AG10803 (cell line): ENCODE measurements at regions not wholly inside any gene's neighbourhood (a gene's known extent, or its start where the extent isn't known, plus 50 kb on each side); places are given as distances from the start of the nearest gene placed in this dataset.

Experiments used
- DNase-seq: peaks from one replicate; pipeline ENCODE4 v3.0.0; 2010; ENCODE audit warnings: low read depth
- H3K4me3 ChIP-seq: 2 replicates; pipeline ENCODE4 v1.5.1; 2011; ENCODE audit warnings: mild to moderate bottlenecking, low read length, control low read depth
- TF ChIP-seq, protein P1 (sequence below): conservative IDR thresholded peaks from 2 replicates; pipeline ENCODE4 v1.5.1; 2011; ENCODE audit warnings: mild to moderate bottlenecking, low read length, control low read depth, inconsistent platforms

DNA sequence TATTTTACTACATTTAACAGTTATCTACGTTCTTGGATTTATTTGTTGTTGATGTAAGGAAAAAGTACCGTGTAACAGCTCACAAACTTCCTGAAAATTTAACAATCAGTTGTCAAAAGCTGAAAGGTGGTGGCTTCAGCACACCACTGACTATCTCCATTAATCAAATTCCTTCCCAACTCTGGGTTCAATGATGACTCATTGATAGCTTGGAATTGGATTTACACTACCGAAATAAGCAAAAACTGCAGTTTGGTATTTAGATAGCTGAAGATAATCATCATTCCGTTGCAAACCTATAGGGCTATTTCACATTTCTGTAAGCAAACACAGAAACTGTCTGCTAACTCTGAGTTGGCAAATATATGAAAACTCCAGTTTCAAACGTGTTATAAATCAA, 322.3 kb upstream of the TFPI start:
- DNase-seq, result no peak
- TF ChIP-seq, protein P1, sequence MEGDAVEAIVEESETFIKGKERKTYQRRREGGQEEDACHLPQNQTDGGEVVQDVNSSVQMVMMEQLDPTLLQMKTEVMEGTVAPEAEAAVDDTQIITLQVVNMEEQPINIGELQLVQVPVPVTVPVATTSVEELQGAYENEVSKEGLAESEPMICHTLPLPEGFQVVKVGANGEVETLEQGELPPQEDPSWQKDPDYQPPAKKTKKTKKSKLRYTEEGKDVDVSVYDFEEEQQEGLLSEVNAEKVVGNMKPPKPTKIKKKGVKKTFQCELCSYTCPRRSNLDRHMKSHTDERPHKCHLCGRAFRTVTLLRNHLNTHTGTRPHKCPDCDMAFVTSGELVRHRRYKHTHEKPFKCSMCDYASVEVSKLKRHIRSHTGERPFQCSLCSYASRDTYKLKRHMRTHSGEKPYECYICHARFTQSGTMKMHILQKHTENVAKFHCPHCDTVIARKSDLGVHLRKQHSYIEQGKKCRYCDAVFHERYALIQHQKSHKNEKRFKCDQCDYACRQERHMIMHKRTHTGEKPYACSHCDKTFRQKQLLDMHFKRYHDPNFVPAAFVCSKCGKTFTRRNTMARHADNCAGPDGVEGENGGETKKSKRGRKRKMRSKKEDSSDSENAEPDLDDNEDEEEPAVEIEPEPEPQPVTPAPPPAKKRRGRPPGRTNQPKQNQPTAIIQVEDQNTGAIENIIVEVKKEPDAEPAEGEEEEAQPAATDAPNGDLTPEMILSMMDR, result no peak
- no peak overlapping the region for H3K4me3 ChIP-seq

- no peak for DNase-seq
- H3K4me3 ChIP-seq, result no peak overlapping the region
- TF ChIP-seq, protein P1, result no peak
Observed at GRCh38 chr2:187877391-187877790, 323.2 kb upstream of the TFPI start.

DNA sequence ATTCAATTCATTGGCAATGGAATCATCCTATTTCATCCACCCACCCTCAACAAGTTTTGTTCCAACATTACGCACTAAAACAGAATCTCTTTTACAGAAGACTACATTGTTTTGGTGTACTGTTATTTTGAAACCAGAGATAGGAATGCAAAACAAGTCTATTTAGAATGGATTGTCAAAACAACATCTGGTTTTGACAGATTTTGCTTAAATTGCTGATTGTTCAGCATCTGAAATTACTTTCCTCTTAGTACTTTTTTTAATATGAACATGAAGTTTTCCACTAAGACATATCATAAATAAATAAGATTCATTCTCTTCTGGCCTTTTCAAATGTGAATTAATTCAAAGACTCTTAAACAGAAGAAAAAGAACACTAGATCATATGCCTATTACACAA, 323.9 kb upstream of the TFPI start:
- no peak overlapping the region for H3K4me3 ChIP-seq
- peak; percentile 9 for DNase-seq

GRCh38 chr2:187879491-187879890, 325.3 kb upstream of the TFPI start:
- DNase-seq, result no peak
- TF ChIP-seq, protein P1, result no peak
- H3K4me3 ChIP-seq, result no peak overlapping the region

More for the DNA sequence above, 323.9 kb upstream of the TFPI start:
- TF ChIP-seq, protein P1, result no peak

GRCh38 chr2:187884003-187884402, 329.8 kb upstream of the TFPI start:
- TF ChIP-seq, protein P1, result no peak
- no peak for DNase-seq

DNA sequence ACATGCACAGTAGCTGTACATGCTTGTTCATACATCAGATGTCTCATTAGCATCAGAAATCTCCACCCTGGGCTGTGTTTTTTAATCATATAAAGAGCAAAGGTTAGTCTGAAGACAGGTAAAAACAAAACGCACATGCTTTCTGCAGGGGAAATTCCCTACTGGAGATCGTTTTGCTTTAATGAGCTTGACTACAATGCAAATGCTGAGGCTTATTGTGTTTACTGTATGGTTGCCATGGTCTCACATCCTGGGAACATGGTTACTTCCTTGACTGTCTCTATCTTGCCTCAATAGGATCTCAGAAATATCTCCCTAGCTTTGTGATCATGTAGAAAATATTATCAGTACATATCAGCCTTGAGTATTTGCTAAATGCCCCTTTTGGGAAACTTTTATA, 336.5 kb upstream of the TFPI start:
- DNase-seq, result no peak
- TF ChIP-seq, protein P1, result no peak
- H3K4me3 ChIP-seq, result no peak overlapping the region

More at GRCh38 chr2:187884003-187884402, 329.8 kb upstream of the TFPI start:
- no peak overlapping the region for H3K4me3 ChIP-seq

DNA sequence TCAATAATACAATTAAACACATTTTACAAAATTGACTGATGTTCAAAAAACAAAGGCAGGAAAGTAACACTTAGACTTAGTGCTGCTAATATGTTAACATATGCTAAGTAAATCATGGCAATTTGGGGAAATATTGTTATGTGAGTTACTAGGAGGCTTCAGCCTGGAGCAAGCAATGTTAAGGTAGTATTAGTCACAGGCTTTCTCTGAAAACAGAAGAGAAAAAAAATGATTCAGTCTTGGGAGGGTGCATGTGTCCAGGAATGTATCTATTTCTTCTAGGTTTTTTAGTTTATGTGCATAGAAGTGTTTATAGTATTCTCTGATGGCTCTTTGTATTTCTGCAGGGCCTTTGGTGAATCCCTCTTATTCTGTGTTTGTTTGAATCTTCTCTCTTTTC, 345.8 kb upstream of the TFPI start:
- no peak for DNase-seq
- no peak overlapping the region for H3K4me3 ChIP-seq
- TF ChIP-seq, protein P1, result no peak
